ENCODE measurements at regions not wholly inside any gene's neighbourhood (a gene's known extent, or its start where the extent isn't known, plus 50 kb on each side); places are given as distances from the start of the nearest gene placed in this dataset.

DNA sequence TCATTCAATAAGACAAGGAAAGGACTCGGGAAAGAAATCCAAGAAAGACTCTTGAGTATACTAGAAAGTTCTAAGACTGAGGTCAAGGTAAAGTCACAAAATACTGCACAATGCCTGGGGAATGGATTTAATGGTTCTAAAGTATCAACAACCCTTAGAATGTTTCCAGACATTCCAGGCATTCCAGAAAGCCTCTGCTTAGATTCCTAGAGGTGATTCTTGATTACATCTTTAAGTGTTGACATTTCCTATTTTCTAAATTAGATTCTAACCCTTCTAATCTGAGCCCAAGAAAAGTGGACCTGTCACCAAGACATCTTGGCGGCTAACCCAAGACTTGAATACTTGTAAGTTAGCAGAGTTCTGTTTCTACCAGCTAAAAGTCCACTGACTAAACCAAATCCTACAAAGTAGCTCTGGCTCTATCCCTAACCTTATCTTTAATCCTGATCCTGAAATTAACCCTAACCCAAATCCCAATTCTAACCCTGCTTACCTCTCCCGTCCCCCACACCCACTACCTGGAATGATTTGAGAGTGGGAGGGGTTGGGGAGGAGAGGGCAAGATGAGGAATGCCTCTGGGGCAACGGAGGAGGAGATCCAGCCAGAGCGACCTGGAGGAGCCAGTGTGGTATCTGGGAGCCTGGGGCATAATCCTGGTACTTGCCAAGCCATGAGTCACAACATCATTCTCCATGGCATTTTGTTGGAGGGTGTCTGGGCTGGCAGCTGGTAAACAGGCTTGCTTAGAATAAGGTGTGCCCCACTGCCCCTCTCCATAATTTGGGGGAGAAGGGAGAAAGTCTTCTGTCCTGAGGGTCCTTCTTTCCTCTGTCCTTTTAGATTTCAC is 93.4 kb upstream of the HOXC13 start:
- Histone ChIP-seq H3K18ac (ENCODE audit: extremely low read depth, low read length) (no peak overlapping the region), H4K5ac (ENCODE audit: insufficient read length, low read depth, low read length) (no peak overlapping the region), H3K36me3 (ENCODE audit: control insufficient read depth in 2 of 4, insufficient read depth in 4 of 4, low read length in 3 of 4) (no peaks in the 10 kb centered on the region), H3K14ac (ENCODE audit: insufficient read length) (no peak overlapping the region), H2BK5ac (ENCODE audit: low read depth, low read length) (no peak overlapping the region), H3K27me3 (replicated peaks in 1 of 4; ENCODE audit: control insufficient read depth in 3 of 4, extremely low read depth in 1 of 4, insufficient read depth in 3 of 4, low read length in 3 of 4) (peaks cover 0 to 3% (median 0%) of the 10 kb centered on the region in 4 experiments; a peak in 1 of 7 replicates), H3K56ac (replicated peaks; ENCODE audit: insufficient read length, low read depth, low read length) (no peak overlapping the region), H3K23ac (ENCODE audit: insufficient read length) (no peak overlapping the region), H3K79me1 (ENCODE audit: low read depth, low read length) (no peaks in the 10 kb centered on the region; the same call in 1 of the 2 replicates), H3K4me2 (ENCODE audit: insufficient read depth in 1 of 2, low read depth in 2 of 2, low read length in 2 of 2) (no peak overlapping the region), H2AFZ (ENCODE audit: low read length) (no peak overlapping the region), H3K9ac (replicated peaks in 1 of 4; ENCODE audit: extremely low read depth in 1 of 4, low read depth in 3 of 4, low read length in 3 of 4) (no peak overlapping the region), H3K4me1 (replicated peaks in 1 of 4; ENCODE audit: control insufficient read depth in 3 of 4, insufficient read depth in 4 of 4, low read length in 3 of 4) (peaks cover 0 to 3% (median 0%) of the 10 kb centered on the region in 4 experiments; a peak in 1 of 7 replicates), H3K23me2 (ENCODE audit: low read depth, low read length) (no peaks in the 10 kb centered on the region), H4K20me1 (replicated peaks in 1 of 2; ENCODE audit: control insufficient read depth in 1 of 2, insufficient read depth in 2 of 2, low read length in 2 of 2) (no peaks in the 10 kb centered on the region), H3K9me3 (ENCODE audit: insufficient read depth in 2 of 2, low read depth in 1 of 2, low read length in 1 of 2) (no peaks in the 10 kb centered on the region), H2BK20ac (ENCODE audit: low read length) (no peak overlapping the region), H3K79me2 (ENCODE audit: control insufficient read depth in 1 of 2, insufficient read depth in 2 of 2, low read length in 2 of 2) (no peaks in the 10 kb centered on the region), H4K91ac (replicated peaks; ENCODE audit: insufficient read length, low read length) (no peak overlapping the region), H2BK15ac (ENCODE audit: low read length) (no peak overlapping the region), H2AK5ac (ENCODE audit: low read depth, low read length) (no peak overlapping the region), H3K27ac (ENCODE audit: low read depth, low read length) (no peak overlapping the region), H3K4me3 (ENCODE audit: extremely low read depth in 1 of 4, insufficient read depth in 2 of 4, low read depth in 3 of 4, low read length in 4 of 4) (no peak overlapping the region), H4K8ac (ENCODE audit: extremely low read depth, insufficient read depth, low read length) (no peak overlapping the region), H2BK120ac (replicated peaks; ENCODE audit: low read depth, low read length) (no peak overlapping the region), H3K4ac (replicated peaks; ENCODE audit: insufficient read length, low read depth, low read length) (no peak overlapping the region), H2BK12ac (ENCODE audit: low read depth, low read length) (no peak overlapping the region; the same call in 1 of the 2 replicates)
- DNase-seq (ENCODE audit: low read depth in 1 of 2, low spot score in 2 of 2) (no peak), FAIRE-seq (no peak)
- 71% methylated on average over 4 of the region's 5 CpGs; no CpG with 5 or more reads in 1 of the 2 experiments for WGBS, 2 experiments (ENCODE audit: extremely low coverage in 1 of 2, insufficient coverage in 1 of 2, insufficient read length in 1 of 2, insufficient replicate concordance in 2 of 2, low coverage in 1 of 2, low lambda C conversion rate in 2 of 2, missing lambda C conversion rate in 1 of 2)
- POLR2A ChIA-PET (ENCODE audit: partially characterized antibody) = no interaction called here
- CTCF ChIA-PET (ENCODE audit: partially characterized antibody) = interaction anchor here (0.7 to 3.5 kb wide), 3 partner anchors 13 to 101 kb away, joined by 3 to 19 read pairs (median 6); no protein-coding TSS in a partner anchor
- TF ChIP-seq KDM5A (IDR thresholded peaks at IDR 0.05; ENCODE audit: low read length) (no peak), TEAD4 (IDR thresholded peaks at IDR 0.05; ENCODE audit: low read depth, low read length) (peak; percentile 87), GTF2F1 (IDR thresholded peaks at IDR 0.05; ENCODE audit: borderline replicate concordance, low read depth, low read length) (no peak), NRF1 (IDR thresholded peaks at IDR 0.05; ENCODE audit: low read depth, low read length) (no peak), GABPA (IDR thresholded peaks at IDR 0.05; ENCODE audit: borderline replicate concordance, insufficient read depth, low read length) (no peak), SIN3A (conservative IDR thresholded peaks at IDR 0.05 in 1 of 2, IDR thresholded peaks at IDR 0.05 in 1 of 2; ENCODE audit: low read depth in 1 of 2, low read length in 2 of 2) (no peak), EP300 (IDR thresholded peaks at IDR 0.05; ENCODE audit: borderline replicate concordance in 1 of 2, low read depth in 2 of 2, low read length in 2 of 2) (no peak), RXRA (IDR thresholded peaks at IDR 0.05; ENCODE audit: insufficient read depth, low read depth, low read length) (no peak)
- TF ChIP-seq, protein P1, sequence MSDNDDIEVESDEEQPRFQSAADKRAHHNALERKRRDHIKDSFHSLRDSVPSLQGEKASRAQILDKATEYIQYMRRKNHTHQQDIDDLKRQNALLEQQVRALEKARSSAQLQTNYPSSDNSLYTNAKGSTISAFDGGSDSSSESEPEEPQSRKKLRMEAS (IDR thresholded peaks at IDR 0.05) = no peak

All from H1 (cell line).